ENCODE measurements at regions not wholly inside any gene's neighbourhood (a gene's known extent, or its start where the extent isn't known, plus 50 kb on each side); places are given as distances from the start of the nearest gene placed in this dataset.

GRCh38 chr17:63029541-63029940, 63.5 kb downstream of the TANC2 start:
- H3K4me1 ChIP-seq: no peaks in the 10 kb centered on the region
- TF ChIP-seq CTCF (IDR thresholded peaks at IDR 0.05): no peak
- no peaks in the 10 kb centered on the region for H3K36me3 ChIP-seq
- no peaks in the 10 kb centered on the region for H3K27me3 ChIP-seq
- DNase-seq (no peak), ATAC-seq (no peak)
- no peaks in the 10 kb centered on the region for H3K9me3 ChIP-seq
- no peak overlapping the region for H3K27ac ChIP-seq
- no peak overlapping the region for H3K4me3 ChIP-seq
- intact Hi-C loops (cut with DNase I): no loop called here

- H3K4me3 ChIP-seq: no peak overlapping the region
These were observed 66.1 kb downstream of the TANC2 start for GRCh38 chr17:63032142-63032541.

GRCh38 chr17:63033142-63033541, 67.1 kb downstream of the TANC2 start:
- H3K27ac ChIP-seq: no peak overlapping the region
- ATAC-seq (no peak), DNase-seq (no peak)

More at GRCh38 chr17:63032142-63032541, 66.1 kb downstream of the TANC2 start:
- no peaks in the 10 kb centered on the region for H3K9me3 ChIP-seq
- no peak overlapping the region for H3K27ac ChIP-seq
- no peak for DNase-seq
- ATAC-seq: no peak
- TF ChIP-seq CTCF (IDR thresholded peaks at IDR 0.05): no peak
- no peaks in the 10 kb centered on the region for H3K4me1 ChIP-seq
- H3K36me3 ChIP-seq: no peaks in the 10 kb centered on the region
- no peaks in the 10 kb centered on the region for H3K27me3 ChIP-seq
- intact Hi-C loops (cut with DNase I): loop anchor here (5.0 kb wide), 1 partner anchor 320 kb away; no protein-coding TSS in a partner anchor

GRCh38 chr17:63035271-63035670, 69.2 kb downstream of the TANC2 start:
- Histone ChIP-seq H3K27ac (no peak overlapping the region), H3K36me3 (no peaks in the 10 kb centered on the region), H3K4me1 (peaks cover 5% of the 10 kb centered on the region), H3K9me3 (no peaks in the 10 kb centered on the region), H3K27me3 (no peaks in the 10 kb centered on the region), H3K4me3 (no peak overlapping the region)
- intact Hi-C loops (cut with DNase I): no loop called here
- ATAC-seq (no peak), DNase-seq (no peak)
- no peak for TF ChIP-seq CTCF (IDR thresholded peaks at IDR 0.05)

More at GRCh38 chr17:63033142-63033541, 67.1 kb downstream of the TANC2 start:
- Histone ChIP-seq H3K36me3 (no peaks in the 10 kb centered on the region), H3K4me1 (no peaks in the 10 kb centered on the region), H3K27me3 (no peaks in the 10 kb centered on the region), H3K4me3 (no peak overlapping the region), H3K9me3 (no peaks in the 10 kb centered on the region)
- TF ChIP-seq CTCF (IDR thresholded peaks at IDR 0.05): no peak
- intact Hi-C loops (cut with DNase I): loop anchor here (5.0 kb wide), 1 partner anchor 321 kb away; no protein-coding TSS in a partner anchor

- no peak for TF ChIP-seq CTCF (IDR thresholded peaks at IDR 0.05)
- DNase-seq (no peak), ATAC-seq (no peak)
- no peak overlapping the region for H3K27ac ChIP-seq
- no peaks in the 10 kb centered on the region for H3K27me3 ChIP-seq
- no peak overlapping the region for H3K4me3 ChIP-seq
- intact Hi-C loops (cut with DNase I): no loop called here
- H3K36me3 ChIP-seq: no peaks in the 10 kb centered on the region
- H3K9me3 ChIP-seq: no peaks in the 10 kb centered on the region
- peaks cover 5% of the 10 kb centered on the region for H3K4me1 ChIP-seq
These were observed 69.7 kb downstream of the TANC2 start for GRCh38 chr17:63035695-63036094.

GRCh38 chr17:63039342-63039741, 73.3 kb downstream of the TANC2 start:
- no peak for ATAC-seq
- Histone ChIP-seq H3K4me3 (no peak overlapping the region), H3K36me3 (no peaks in the 10 kb centered on the region)

More at GRCh38 chr17:63039342-63039741, 73.3 kb downstream of the TANC2 start:
- Histone ChIP-seq H3K9me3 (no peaks in the 10 kb centered on the region), H3K27me3 (no peaks in the 10 kb centered on the region), H3K27ac (no peak overlapping the region), H3K4me1 (peaks cover 5% of the 10 kb centered on the region)
- intact Hi-C loops (cut with DNase I): no loop called here
- no peak for DNase-seq
- TF ChIP-seq CTCF (IDR thresholded peaks at IDR 0.05): no peak

Data from upper lobe of right lung (tissue), 1 donor.